ENCODE measurements at regions not wholly inside any gene's neighbourhood (a gene's known extent, or its start where the extent isn't known, plus 50 kb on each side); places are given as distances from the start of the nearest gene placed in this dataset.

DNA sequence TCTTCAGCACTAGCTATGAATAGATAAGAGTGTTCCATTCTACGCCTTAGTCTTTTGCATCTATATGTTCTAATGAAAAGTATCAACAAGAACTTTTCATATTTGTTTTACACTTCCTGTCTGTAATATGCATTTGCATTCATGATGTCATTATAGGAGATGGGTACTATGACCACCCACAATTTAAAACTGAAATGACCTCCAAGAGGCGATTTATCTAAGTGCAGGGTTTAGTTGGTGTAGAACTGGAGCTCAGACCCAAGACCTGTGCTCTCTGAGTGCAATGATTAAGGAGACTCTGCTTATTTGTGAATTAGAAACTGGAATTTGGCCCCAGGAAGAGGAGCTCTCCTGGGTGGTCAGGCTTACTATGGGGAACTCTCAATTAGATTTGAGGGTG, 289.1 kb downstream of the ETS1 start:
- DNase-seq, result no peak

DNA sequence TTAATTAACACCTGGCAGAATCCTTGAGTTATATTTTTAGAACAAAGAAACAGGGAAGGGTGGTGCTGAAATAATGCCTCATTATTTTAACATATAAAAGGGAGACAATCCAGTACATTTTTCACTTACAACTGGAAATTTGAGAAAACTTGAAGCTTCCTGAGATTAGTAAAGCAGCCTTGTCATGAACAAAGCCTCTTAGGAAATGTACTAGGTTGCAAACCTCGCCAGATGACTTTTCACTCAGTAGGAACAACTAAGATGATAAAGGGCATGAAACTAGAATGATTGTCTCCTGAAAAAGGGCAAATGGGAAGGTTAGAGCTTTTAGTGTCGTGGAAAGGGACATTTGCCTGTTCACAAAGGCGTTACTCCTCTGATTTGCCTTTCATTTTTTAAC, 289.6 kb downstream of the ETS1 start:
- DNase-seq, result no peak

DNA sequence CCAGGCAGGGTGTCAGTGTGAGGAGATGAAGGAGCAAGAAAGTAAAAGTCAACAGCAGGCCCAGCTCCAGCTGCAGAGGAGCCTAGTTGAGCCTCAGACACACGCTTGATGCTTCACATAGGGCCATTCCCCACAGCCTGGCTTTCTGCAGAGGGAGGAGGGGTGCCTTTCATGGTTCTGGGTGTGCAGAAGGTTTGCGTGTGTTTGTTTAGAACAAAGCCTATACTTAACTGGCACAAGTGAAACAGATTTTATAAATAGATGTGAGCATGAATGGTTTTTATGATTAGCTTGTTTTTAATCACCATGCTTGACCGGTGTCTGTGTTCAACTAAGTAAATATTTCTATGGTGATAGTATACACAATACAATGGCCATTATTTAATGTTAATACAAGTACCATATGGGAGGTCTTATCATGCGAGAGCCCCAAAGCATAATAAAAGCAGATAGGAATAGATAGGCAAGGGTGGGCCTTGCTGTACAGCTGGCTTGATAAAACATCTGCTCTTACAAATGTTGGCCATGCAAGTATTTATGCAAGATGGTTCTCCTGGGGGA, 290.2 kb downstream of the ETS1 start:
- no peak for DNase-seq

DNA sequence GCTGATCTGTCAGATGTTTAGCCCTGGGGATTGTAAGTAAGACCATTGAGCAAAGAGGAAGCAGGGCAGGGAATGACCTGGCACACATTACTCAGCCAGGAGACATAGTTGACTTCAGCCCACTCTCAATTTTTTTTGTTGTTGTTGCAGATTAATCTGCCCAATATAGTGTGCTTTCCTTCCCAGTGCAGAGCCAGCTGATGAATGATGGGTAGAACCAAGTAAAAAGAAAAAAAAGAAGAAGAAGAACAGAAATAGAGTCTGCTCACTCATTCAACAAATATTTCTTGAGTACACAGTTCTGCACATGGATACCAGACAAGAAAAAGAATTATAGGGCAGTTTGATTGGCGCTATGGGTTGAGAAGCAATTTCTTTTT, 292.7 kb downstream of the ETS1 start:
- no peak for DNase-seq

DNA sequence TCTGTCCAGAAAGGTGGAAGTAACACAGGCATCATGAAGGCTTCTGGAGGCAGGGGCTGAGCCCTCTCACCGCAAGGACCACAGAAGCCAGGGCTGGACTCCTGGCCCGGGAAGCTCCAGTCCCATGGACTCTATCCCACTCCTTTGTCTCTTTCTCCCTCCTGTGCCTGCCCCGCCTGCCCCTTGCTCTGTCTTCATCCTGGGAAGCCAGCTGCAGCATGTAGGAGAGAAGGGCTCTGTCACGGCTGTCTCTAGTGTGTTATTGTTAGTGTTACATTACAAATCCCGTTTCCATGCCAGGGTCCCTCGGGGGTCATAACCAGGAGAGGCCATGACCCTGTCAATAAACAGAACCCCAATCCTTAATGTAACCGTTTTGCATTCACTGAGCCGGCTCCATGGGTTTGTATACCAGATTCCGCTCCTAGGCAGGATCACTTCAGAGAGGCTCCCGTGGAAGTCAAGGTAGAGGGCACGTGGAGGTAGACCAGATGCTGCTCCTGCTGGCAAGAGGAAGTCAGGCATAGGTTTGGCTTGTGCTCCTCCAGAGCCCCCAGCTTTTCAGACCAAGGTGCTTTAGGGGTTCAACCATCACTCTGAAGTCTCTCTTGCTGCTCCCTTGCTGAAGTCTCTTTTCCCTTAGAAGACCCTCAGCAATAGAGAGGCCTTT, 293.2 kb downstream of the ETS1 start:
- no peak for DNase-seq

DNA sequence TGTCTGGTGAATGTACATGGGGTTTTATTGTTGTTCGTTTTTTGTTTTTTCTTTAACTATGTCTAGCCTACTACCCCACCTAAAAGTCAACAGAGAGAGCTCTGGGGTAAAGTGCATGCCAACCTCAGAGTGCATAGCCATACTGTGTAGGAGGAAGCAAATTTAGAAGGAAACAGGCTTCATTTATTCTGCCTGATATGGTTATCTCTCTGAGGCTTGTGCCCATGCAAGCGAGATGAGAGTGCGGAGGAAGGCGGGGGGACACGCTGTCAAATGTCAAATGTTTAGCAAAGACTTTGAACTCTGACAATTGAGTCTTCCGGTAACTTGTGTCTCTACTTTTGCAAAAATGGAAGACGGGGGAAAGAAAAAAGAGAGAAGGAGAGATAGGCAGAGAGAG, 295.5 kb downstream of the ETS1 start:
- no peak for DNase-seq

DNA sequence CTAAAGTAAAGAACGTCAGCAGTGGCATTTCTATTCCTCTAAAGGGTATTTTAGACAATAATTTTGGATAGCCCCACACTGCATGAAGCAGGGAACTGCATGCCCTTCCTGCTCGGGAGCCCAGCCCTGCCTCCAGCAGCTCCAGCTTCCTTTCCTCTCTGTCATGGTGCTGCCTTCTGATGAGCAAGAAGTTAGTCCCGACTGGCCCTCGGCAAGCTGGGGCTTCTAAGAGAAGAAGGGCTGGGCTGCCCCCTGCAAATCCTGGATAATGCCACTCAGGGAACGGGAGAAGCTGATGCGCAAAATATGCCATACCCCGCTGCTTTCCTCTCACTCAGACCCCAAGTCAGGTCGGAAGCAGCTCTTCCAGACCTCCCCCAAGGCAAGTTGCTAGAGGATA, 296.4 kb downstream of the ETS1 start:
- no peak for DNase-seq

DNA sequence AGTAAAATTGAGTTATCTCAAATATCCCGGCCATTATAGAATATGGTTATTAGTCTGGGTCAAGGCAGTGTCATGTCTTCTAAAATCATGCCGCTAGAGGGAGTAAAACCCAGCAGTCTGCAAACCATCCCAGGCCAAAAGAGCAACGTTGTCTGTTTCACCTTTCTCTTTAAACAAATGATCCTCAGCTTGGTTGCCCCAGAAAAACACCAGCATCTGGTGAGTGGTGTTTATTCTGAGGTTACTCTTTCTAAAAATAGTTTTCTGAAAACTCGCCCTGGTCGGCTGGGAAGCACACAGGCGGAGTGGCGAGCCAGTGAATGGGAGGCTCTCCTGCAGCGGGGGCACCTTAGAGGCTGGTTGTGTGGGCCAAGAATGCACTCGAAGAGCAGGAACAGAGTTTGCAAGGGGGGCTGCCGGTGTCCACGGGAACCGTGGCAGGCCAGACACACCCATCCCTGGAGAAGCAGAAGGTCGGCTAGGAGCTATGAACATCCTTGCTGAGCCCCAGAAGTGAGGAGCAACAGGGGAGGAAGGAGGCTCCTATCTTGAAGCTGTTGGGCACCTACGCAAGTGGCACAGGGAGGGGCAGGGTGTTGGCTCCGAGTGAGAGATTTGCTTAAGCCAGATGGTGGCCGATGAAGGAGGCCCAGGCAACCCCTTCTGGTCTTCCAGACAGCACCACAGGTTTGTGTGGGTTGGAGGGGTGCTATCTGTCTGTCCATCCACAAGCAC, 297.1 kb downstream of the ETS1 start:
- peak; percentile 79 for DNase-seq

DNA sequence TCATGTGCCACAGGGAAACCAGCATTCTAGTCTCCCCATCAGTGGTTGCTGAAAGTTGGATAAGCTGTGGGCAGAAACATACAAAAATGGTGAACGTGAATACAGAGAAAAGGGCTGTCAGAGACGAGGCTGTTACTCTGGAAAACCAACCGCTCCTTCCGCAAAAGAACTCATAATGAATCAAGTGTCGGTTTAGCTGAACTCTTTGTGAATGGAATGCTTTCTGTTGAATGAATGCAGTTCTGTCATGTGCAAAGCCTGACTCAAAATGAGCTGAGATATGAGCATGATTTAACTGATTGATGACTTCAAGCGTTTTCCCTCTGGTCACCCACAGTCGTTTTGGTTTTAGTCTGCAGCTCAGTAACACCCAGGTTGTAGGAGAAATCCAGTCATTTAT, 298.3 kb downstream of the ETS1 start:
- DNase-seq, result no peak

DNA sequence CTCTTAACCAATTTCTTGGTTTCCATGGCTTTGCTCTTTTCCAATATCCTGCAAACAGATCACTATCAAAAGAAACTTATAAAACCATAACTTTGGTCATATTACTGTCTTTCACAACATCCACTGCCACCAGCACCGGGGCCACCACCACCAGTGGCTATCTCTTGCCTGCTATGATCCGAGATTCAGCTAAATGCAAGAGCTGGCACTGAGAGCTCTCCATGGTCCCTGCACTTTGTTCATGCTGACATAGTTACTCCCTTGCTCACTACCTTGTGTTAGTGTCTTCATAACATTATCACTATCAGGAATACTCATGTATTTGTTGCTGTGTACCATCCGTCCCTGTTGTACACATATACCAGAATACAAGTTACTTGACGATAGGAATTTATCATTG, 299.0 kb downstream of the ETS1 start:
- no peak for DNase-seq

DNA sequence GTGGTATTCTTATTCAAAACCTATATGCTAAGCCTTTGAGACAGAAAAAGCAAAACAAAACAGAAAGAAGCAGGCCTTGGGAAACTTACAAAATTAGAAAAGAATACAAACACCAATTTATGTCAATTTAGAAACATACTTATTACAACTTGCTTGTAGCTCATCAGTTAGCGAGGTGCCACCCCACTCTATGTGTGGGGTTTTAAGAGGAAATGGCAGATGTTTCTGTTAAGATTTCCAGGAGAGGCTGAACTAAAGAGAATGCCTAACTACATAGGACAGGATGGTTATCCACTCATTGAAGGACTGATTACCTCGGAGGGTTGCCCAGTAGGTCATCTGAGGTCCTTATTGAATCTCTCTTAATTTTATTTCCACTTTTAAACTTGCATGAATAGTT, 302.0 kb downstream of the ETS1 start:
- DNase-seq, result no peak

DNA sequence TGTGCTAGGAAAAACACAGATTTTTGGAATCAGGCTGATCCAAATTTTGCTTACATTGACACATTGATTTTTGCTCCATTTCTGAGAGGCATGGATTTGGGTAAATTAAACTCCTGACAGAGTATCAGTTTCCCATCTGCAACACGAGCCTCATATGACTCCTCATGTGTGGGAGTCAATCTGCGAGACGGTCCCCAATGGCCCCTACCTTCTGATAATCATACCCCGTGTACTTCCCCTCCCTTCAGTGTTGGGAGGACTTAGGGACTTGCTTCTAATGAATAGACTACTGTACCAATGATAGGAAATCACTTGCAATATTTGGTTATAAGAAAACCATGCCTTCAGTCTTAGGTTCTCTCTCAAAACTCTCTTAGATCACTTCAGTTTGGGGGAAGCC, 302.7 kb downstream of the ETS1 start:
- DNase-seq, result no peak

DNA sequence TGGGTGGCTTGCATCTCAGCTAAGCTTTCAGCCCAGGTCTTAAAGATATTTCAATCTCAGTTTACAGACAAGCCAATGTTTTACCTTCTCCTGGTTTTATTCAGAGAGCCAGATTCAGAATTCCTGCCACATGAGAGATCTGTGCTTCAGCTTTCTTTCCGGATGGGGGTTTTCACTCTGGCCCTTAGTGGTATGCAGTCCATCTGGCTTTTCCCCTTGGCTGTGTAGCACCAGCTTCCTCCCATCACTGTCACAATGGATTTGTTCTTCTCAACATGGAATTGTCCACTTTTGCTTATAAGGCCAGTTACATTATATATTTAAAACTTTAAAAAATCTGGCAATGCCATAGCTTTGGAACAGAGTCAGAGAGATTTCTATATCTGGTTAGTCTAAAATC, 303.9 kb downstream of the ETS1 start:
- no peak for DNase-seq

DNA sequence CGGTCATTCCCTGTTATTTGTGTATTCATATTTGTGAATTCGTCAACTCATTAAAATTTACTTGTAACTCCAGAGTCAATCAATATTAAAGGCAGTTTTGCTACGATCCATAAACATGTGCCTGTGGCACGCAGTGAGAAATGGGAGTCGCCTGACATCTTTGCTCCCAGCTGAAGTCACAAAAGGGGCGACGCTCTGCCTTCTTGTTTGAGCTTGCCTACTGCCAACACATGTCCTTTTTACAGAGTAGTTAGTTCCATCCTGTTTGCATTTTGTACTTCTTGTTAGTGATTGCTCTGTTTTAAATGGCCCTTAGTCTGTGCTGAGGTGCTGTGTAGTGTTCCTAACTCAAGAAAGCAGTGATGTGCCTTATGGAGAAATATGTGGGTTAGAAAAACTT, 305.3 kb downstream of the ETS1 start:
- no peak for DNase-seq

DNA sequence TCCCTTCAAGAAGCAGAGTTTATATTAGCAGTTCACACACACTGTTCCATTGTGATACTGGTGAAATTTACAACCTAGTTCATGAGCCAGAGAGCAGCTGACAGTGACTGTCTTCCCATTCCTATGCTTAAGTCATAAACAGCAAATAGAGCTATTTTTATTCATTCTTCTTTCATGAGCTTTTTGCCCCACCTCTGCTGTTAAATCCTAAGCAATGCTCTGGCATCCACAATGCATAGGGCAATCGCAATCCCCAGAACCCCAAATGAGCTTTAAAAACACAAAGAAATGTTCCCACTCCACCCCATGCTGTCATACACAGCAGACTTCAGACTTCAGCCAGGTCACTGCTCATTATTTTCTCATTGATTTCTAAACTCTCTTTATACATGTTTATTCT, 307.5 kb downstream of the ETS1 start:
- DNase-seq, result no peak

DNA sequence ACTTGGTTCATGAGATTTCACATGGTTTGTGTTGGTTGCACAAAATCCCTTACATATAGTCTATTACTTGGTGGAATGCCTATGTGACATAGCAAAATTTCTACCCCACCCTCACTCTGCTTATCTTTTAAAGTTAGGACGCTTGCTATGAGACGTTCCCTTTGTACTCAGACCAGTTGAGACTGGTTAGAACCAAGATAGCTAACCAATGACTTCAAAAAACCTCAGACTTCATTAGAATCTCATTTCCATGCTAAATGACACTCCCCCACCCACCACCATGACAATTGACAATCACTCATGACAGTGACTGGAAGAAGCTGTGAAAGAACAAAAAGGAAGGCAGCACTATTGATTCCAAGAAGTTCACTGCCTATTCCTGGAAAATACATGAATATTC, 313.6 kb downstream of the ETS1 start:
- no peak for DNase-seq

DNA sequence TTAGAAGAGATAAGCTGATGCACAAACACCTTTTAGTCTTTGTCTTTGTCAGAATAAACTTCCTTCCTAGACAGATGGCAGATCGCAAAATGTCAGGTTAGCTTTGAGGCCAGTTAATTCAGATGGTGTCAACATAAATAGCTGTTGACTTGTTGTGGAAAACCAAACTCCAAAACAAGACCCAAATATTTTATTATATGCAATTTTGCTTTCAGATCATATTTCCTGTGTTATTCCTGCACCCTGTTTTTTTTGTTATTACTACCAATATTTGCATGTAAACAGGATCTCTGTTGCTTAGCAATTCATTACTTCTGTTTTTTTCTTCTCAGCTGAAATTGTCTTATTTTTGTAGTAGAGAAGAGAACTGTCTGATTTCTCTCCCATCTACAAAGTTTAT, 316.0 kb downstream of the ETS1 start:
- peak; percentile 19 for DNase-seq

DNA sequence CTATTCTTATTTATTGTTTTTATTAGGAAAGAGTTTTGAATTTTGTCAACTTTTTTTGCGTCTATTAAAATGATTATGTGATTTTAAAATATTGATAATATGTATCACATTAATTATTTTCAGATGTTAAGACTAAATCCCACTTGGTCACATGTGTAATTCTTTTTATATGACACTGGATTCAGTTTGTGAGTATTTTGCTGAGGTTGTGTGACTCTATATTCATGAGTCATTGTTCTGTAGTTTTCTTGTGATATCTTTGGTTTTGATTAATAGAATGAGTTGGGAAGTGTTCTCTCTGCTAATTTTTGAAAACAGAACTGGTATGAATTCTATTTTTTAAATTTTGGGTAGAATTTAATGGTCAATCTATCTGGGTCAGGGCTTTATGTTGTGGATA, 317.9 kb downstream of the ETS1 start:
- no peak for DNase-seq

DNA sequence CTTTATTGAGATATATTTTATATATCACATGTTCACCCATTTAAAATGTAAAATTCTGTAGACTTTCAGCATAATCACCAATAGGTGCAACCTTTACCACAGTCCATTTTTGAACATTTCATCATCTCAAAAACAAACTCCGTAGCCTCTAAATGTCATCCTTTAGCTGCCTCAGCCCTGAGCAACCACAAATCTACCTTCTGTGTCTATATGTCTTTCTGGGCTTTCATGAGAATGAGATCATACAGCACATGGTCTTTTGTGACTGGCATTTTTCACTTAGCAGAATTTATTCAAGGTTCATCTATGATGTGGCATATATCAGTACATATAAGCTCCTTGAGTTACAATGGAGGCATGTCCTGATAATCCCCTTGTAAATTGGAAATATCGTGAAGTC, 320.5 kb downstream of the ETS1 start:
- no peak for DNase-seq

DNA sequence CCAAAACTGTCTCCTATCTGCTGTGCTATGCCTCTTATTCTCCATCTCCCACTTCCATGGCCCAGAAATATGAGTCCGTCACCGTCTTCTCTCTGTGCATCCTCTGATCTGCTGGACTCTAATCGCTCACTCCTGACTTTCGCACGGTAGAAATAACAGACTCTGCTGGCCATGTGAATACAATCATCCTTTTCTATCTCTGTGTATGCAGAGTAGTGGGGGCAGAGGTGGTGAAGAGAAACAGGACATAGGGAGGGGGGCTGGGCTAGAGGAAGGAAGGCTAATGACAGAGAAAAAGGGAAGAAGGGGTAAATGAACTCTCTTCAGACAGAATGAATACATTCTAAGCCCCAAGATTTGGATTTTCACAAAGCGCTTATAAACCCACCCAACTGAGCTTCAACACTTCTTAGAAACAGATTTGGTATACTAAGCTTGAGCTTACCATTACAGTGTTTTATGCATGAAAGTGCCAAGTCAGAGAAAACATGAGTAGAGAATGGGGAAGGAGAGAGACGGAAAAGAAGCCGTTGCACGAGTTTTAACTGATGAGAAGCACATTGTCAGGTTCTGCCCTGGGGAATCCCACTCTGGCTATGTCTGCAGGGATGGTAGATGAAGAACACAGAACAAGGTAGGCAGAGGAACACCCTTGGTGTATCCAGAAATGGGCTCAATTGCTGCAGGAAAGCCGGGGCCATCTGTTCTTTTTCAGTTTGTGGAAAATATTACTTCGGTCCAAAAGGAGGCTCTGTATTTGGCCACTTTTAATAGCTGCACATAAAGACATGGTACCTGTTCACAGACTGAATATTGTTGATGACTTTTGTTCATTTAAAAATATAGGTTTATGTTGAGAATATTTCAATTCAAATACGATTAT, 324.7 kb downstream of the ETS1 start:
- no peak for DNase-seq

DNA sequence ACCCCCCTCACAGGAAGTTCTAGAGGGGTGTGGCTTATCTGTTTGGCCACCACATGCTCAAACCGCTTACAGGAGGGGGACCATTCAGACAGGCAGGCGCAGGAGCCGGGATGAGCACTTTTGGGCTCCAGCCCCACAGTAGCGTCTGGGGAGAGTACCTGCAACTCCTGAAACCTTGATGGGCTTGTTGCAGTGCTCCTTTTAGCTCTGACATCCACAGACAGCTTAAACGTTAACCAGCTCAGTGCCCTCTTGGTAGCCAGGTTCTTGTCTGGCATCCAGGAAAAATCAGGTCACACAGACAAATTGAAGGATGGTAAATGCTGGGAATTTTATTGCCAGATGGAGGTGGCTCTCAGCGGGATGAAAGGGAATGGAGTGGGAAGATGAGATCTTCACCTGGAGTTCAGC, 326.3 kb downstream of the ETS1 start:
- no peak for DNase-seq

DNA sequence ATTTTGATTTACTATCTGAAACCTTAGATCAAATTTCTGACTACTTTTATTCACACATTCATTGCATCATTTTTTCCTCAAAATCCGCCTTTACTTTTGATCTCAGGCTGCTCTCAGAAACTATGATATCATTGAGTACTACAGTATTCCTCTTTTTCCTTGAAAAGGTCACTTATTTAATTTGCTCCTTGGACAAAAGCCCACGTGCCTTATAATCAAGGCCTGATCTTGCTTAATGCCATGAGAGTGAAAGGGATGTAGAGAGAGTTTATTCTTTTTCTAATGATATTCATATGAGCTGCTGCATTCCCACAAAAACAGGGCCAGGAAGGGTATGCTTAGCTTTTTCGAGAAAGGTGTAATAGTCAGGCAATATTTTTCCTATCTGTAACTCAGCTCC, 327.0 kb downstream of the ETS1 start:
- no peak for DNase-seq

DNA sequence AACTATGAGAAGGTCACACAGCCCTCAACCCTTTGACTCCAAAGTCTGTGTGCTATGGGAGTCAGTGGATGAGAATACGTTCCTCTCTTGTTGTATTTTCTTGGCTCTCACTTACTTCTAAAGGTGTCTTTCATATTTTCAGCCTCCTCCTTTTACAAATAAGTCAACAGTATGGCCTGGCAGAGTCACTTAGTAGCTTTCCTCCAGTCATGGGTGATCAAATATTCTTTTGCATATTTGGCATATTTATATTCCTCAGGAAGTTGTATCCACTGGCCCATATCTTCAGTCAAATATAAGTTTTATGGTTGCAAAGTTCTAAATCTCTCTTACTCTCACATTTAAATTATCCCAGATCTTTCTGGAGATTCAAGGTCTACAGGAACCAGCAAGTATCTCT, 327.5 kb downstream of the ETS1 start:
- DNase-seq, result no peak

DNA sequence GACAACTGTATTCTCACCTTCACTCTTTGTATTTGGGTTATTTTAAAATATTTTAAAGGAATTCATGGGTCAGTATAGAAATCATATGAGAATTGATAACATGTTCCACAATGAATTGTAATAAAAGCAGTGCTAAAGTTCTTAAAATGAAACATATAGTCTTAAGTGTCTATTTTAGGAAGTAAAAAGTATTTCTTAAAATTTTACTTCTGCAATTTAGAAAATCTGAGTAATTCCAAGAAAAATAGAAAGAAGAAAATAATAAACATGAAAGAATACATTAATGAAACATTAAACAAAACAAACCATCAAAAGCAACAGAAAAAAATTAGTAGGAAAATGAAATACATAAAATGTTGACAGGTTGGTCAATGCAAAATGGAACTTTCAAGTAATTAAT, 332.4 kb downstream of the ETS1 start:
- DNase-seq, result no peak

Measured in KG1 (cell line).